Germinal center (tissue), 1 donor: ENCODE measurements at regions not wholly inside any gene's neighbourhood (a gene's known extent, or its start where the extent isn't known, plus 50 kb on each side); places are given as distances from the start of the nearest gene placed in this dataset.
"Not testable (repeated sequence)": the region's sequence is repeated elsewhere in the genome, so short reads cannot be mapped to it uniquely, and the experiment has no call there.

Experiments
- DNase-seq: peaks from one replicate; pipeline ENCODE4 v3.0.0; 2012; ENCODE audit warnings: mixed read lengths, low spot score

- no peak for DNase-seq
Observed at GRCh38 chr5:39650008-39650762, 225.4 kb upstream of the DAB2 start.

GRCh38 chr5:39648848-39649227 lies 224.1 kb upstream of the DAB2 start:
- DNase-seq: no peak

GRCh38 chr5:39648085-39648847 lies 223.5 kb upstream of the DAB2 start:
- DNase-seq: no peak

- no peak for DNase-seq
Observed at GRCh38 chr5:39640552-39640951, 215.8 kb upstream of the DAB2 start.

- no peak for DNase-seq
Observed at GRCh38 chr5:39639618-39640089, 214.9 kb upstream of the DAB2 start.

GRCh38 chr5:39638813-39639212 lies 214.0 kb upstream of the DAB2 start:
- DNase-seq: no peak

- no peak for DNase-seq
Observed at GRCh38 chr5:39633057-39633456, 208.3 kb upstream of the DAB2 start.

GRCh38 chr5:39631958-39632357 lies 207.2 kb upstream of the DAB2 start:
- DNase-seq: no peak

- DNase-seq: no peak
Observed at GRCh38 chr5:39629946-39630345, 205.2 kb upstream of the DAB2 start.

- DNase-seq: no peak
Observed at GRCh38 chr5:39628348-39628747, 203.6 kb upstream of the DAB2 start.

- DNase-seq: no peak
Observed at GRCh38 chr5:39624890-39625289, 200.1 kb upstream of the DAB2 start.

GRCh38 chr5:39624268-39624886 lies 199.6 kb upstream of the DAB2 start:
- DNase-seq: no peak

- DNase-seq: no peak
Observed at GRCh38 chr5:39623291-39623865, 198.6 kb upstream of the DAB2 start.

GRCh38 chr5:39622281-39622680 lies 197.5 kb upstream of the DAB2 start:
- no peak for DNase-seq

GRCh38 chr5:39619168-39619818 lies 194.5 kb upstream of the DAB2 start:
- DNase-seq: no peak

- DNase-seq: no peak
Observed at GRCh38 chr5:39618391-39618790, 193.6 kb upstream of the DAB2 start.

- DNase-seq: no peak
Observed at GRCh38 chr5:39616131-39616530, 191.4 kb upstream of the DAB2 start.

GRCh38 chr5:39611076-39611475 lies 186.3 kb upstream of the DAB2 start:
- DNase-seq: not testable (repeated sequence)

- DNase-seq: no peak
Observed at GRCh38 chr5:39608024-39608423, 183.2 kb upstream of the DAB2 start.

GRCh38 chr5:39606591-39606990 lies 181.8 kb upstream of the DAB2 start:
- DNase-seq: no peak

GRCh38 chr5:39605588-39606575 lies 181.1 kb upstream of the DAB2 start:
- no peak for DNase-seq
